Adipocyte (in vitro differentiated cells): ENCODE measurements at regions not wholly inside any gene's neighbourhood (a gene's known extent, or its start where the extent isn't known, plus 50 kb on each side); places are given as distances from the start of the nearest gene placed in this dataset.

ENCODE experiments used
- DNase-seq: peaks from one replicate; pipeline ENCODE4 v3.0.0-alpha.2; 2015; ENCODE audit warnings: low read depth
- H3K27me3 ChIP-seq: replicated peaks from 2 replicates; pipeline ENCODE4 v1.7.0; 2013; ENCODE audit warnings: mild to moderate bottlenecking, low read length, moderate library complexity; ENCODE audit not compliant: control insufficient read depth, insufficient read depth
- H3K36me3 ChIP-seq: 2 replicates; pipeline ENCODE4 v1.7.0; 2013; ENCODE audit warnings: low read length, mild to moderate bottlenecking, moderate library complexity; ENCODE audit not compliant: control insufficient read depth, insufficient read depth, severe bottlenecking
- H3K4me1 ChIP-seq: 2 replicates; pipeline ENCODE4 v1.7.0; 2013; ENCODE audit warnings: mild to moderate bottlenecking, low read length, moderate library complexity; ENCODE audit not compliant: control insufficient read depth, insufficient read depth
- H3K4me3 ChIP-seq: 2 replicates; pipeline ENCODE4 v1.7.0; 2013; ENCODE audit warnings: mild to moderate bottlenecking, low read length, moderate library complexity
- H3K9ac ChIP-seq: 2 replicates; pipeline ENCODE4 v1.7.0; 2013; ENCODE audit warnings: mild to moderate bottlenecking, low read length, moderate library complexity
- H3K9me3 ChIP-seq: 2 replicates; pipeline ENCODE4 v1.7.0; 2013; ENCODE audit warnings: mild to moderate bottlenecking, low read length, moderate library complexity; ENCODE audit not compliant: control insufficient read depth

GRCh38 chr7:70915067-70915466 is 216.9 kb upstream of the GALNT17 start:
- Histone ChIP-seq H3K4me1 (no peaks in the 10 kb centered on the region), H3K9ac (no peak overlapping the region), H3K4me3 (no peak overlapping the region), H3K36me3 (no peaks in the 10 kb centered on the region), H3K9me3 (no peaks in the 10 kb centered on the region), H3K27me3 (no peaks in the 10 kb centered on the region)
- no peak for DNase-seq

- no peak for DNase-seq
- no peaks in the 10 kb centered on the region for H3K4me1 ChIP-seq
- no peaks in the 10 kb centered on the region for H3K9me3 ChIP-seq
- no peaks in the 10 kb centered on the region for H3K27me3 ChIP-seq
- H3K9ac ChIP-seq: no peak overlapping the region
- no peak overlapping the region for H3K4me3 ChIP-seq
- H3K36me3 ChIP-seq: no peaks in the 10 kb centered on the region
These were observed 212.4 kb upstream of the GALNT17 start for GRCh38 chr7:70919481-70920073.

GRCh38 chr7:70920876-70921275 is 211.1 kb upstream of the GALNT17 start:
- no peak for DNase-seq
- Histone ChIP-seq H3K4me3 (no peak overlapping the region), H3K9me3 (no peaks in the 10 kb centered on the region), H3K27me3 (no peaks in the 10 kb centered on the region), H3K9ac (no peak overlapping the region), H3K4me1 (no peaks in the 10 kb centered on the region), H3K36me3 (no peaks in the 10 kb centered on the region)

- DNase-seq: no peak
- Histone ChIP-seq H3K4me3 (no peak overlapping the region), H3K4me1 (no peaks in the 10 kb centered on the region), H3K36me3 (no peaks in the 10 kb centered on the region), H3K9me3 (no peaks in the 10 kb centered on the region), H3K9ac (no peak overlapping the region), H3K27me3 (no peaks in the 10 kb centered on the region)
These were observed 208.6 kb upstream of the GALNT17 start for GRCh38 chr7:70923181-70923845.

GRCh38 chr7:70925411-70926115 is 206.4 kb upstream of the GALNT17 start:
- no peak overlapping the region for H3K4me3 ChIP-seq
- H3K9me3 ChIP-seq: no peaks in the 10 kb centered on the region
- DNase-seq: no peak
- H3K9ac ChIP-seq: no peak overlapping the region
- no peaks in the 10 kb centered on the region for H3K4me1 ChIP-seq
- no peaks in the 10 kb centered on the region for H3K36me3 ChIP-seq
- no peaks in the 10 kb centered on the region for H3K27me3 ChIP-seq

- H3K9me3 ChIP-seq: no peaks in the 10 kb centered on the region
- no peaks in the 10 kb centered on the region for H3K36me3 ChIP-seq
- no peak overlapping the region for H3K4me3 ChIP-seq
- DNase-seq: no peak
- no peak overlapping the region for H3K9ac ChIP-seq
- no peaks in the 10 kb centered on the region for H3K27me3 ChIP-seq
- H3K4me1 ChIP-seq: no peaks in the 10 kb centered on the region
These were observed 205.3 kb upstream of the GALNT17 start for GRCh38 chr7:70926666-70927065.

- H3K36me3 ChIP-seq: no peaks in the 10 kb centered on the region
- H3K4me3 ChIP-seq: no peak overlapping the region
- no peak overlapping the region for H3K9ac ChIP-seq
These were observed 196.6 kb upstream of the GALNT17 start for GRCh38 chr7:70935311-70935710.

GRCh38 chr7:70935854-70936253 is 196.1 kb upstream of the GALNT17 start:
- Histone ChIP-seq H3K4me3 (no peak overlapping the region), H3K9ac (no peak overlapping the region), H3K4me1 (no peaks in the 10 kb centered on the region), H3K27me3 (no peaks in the 10 kb centered on the region), H3K36me3 (no peaks in the 10 kb centered on the region), H3K9me3 (no peaks in the 10 kb centered on the region)
- no peak for DNase-seq

More at GRCh38 chr7:70935311-70935710, 196.6 kb upstream of the GALNT17 start:
- no peaks in the 10 kb centered on the region for H3K4me1 ChIP-seq
- no peaks in the 10 kb centered on the region for H3K27me3 ChIP-seq
- DNase-seq: no peak
- no peaks in the 10 kb centered on the region for H3K9me3 ChIP-seq

- Histone ChIP-seq H3K27me3 (no peaks in the 10 kb centered on the region), H3K9ac (no peak overlapping the region), H3K4me1 (no peaks in the 10 kb centered on the region), H3K36me3 (no peaks in the 10 kb centered on the region), H3K9me3 (no peaks in the 10 kb centered on the region), H3K4me3 (no peak overlapping the region)
- DNase-seq: no peak
These were observed 194.5 kb upstream of the GALNT17 start for GRCh38 chr7:70937424-70937823.

- H3K9ac ChIP-seq: no peak overlapping the region
- no peaks in the 10 kb centered on the region for H3K4me1 ChIP-seq
- no peaks in the 10 kb centered on the region for H3K9me3 ChIP-seq
- DNase-seq: no peak
- no peaks in the 10 kb centered on the region for H3K36me3 ChIP-seq
- H3K27me3 ChIP-seq: no peaks in the 10 kb centered on the region
- no peak overlapping the region for H3K4me3 ChIP-seq
These were observed 191.3 kb upstream of the GALNT17 start for GRCh38 chr7:70940597-70940996.

GRCh38 chr7:70942791-70943190 is 189.2 kb upstream of the GALNT17 start:
- H3K9me3 ChIP-seq: peaks cover 3% of the 10 kb centered on the region
- no peak overlapping the region for H3K4me3 ChIP-seq
- no peaks in the 10 kb centered on the region for H3K4me1 ChIP-seq
- H3K9ac ChIP-seq: no peak overlapping the region
- no peaks in the 10 kb centered on the region for H3K27me3 ChIP-seq
- DNase-seq: no peak
- no peaks in the 10 kb centered on the region for H3K36me3 ChIP-seq
